ENCODE measurements at regions not wholly inside any gene's neighbourhood (a gene's known extent, or its start where the extent isn't known, plus 50 kb on each side); places are given as distances from the start of the nearest gene placed in this dataset.

- no peak for TF ChIP-seq RAD21 (IDR thresholded peaks at IDR 0.05; ENCODE audit: low read length)
- TF ChIP-seq CTCF (conservative IDR thresholded peaks at IDR 0.05; ENCODE audit: low read depth, low read length) = no peak
- no peak for TF ChIP-seq SMC3 (IDR thresholded peaks at IDR 0.05; ENCODE audit: low read depth, low read length)
- no peak for TF ChIP-seq FOS (IDR thresholded peaks at IDR 0.05; ENCODE audit: low read depth, low read length)
- TF ChIP-seq MAFK (IDR thresholded peaks at IDR 0.05; ENCODE audit: low read depth, low read length) = no peak
- TF ChIP-seq, protein P1, sequence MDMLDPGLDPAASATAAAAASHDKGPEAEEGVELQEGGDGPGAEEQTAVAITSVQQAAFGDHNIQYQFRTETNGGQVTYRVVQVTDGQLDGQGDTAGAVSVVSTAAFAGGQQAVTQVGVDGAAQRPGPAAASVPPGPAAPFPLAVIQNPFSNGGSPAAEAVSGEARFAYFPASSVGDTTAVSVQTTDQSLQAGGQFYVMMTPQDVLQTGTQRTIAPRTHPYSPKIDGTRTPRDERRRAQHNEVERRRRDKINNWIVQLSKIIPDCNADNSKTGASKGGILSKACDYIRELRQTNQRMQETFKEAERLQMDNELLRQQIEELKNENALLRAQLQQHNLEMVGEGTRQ (IDR thresholded peaks at IDR 0.05; ENCODE audit: low read depth, low read length) = no peak
- TF ChIP-seq RCOR1 (IDR thresholded peaks at IDR 0.05; ENCODE audit: insufficient replicate concordance, low read length) = no peak
- no peak for TF ChIP-seq POLR2A (IDR thresholded peaks at IDR 0.05; ENCODE audit: low read depth, low read length)
- TF ChIP-seq CEBPB (IDR thresholded peaks at IDR 0.05; ENCODE audit: low read depth, low read length) = no peak
- TF ChIP-seq BHLHE40 (IDR thresholded peaks at IDR 0.05; ENCODE audit: low read depth, low read length) = no peak
Observed at GRCh38 chr1:173315296-173315695, 108.2 kb upstream of the TNFSF4 start.

Measured in IMR-90 (cell line).